Gastrocnemius medialis (tissue), 4 donors: ENCODE measurements at regions not wholly inside any gene's neighbourhood (a gene's known extent, or its start where the extent isn't known, plus 50 kb on each side); places are given as distances from the start of the nearest gene placed in this dataset.

ENCODE experiments used
- ATAC-seq, 2 donors: fragments of 150-250 bp; one replicate each; pipeline ENCODE4 v1.9.1; 2016
- DNase-seq, 2 donors: peaks; one replicate each; pipeline ENCODE4 v3.0.0-alpha.2; 2019
- H3K27ac ChIP-seq, 4 donors: fragments of 200-600 bp; sonication (generic); 1 replicate in 1 of 4; 2 replicates in 3 of 4; pipeline ENCODE4 v1.5.1; 2016 to 2018; ENCODE audit warnings: mild to moderate bottlenecking in 2 of 4, moderate library complexity in 1 of 4
- H3K27me3 ChIP-seq, 3 donors: fragments of 200-600 bp; sonication (generic) in 2 of 3; 1 replicate in 1 of 3; 2 replicates in 2 of 3; pipeline versions ENCODE4 v1.5.1 to v1.6.0; 2016 to 2019; ENCODE audit warnings: mild to moderate bottlenecking in 1 of 3, moderate library complexity in 1 of 3
- H3K36me3 ChIP-seq, 2 donors: fragments of 200-600 bp; sonication (generic) in 1 of 2; one replicate each; pipeline ENCODE4 v1.5.1; 2017 to 2018
- H3K4me1 ChIP-seq, 2 donors: fragments of 200-600 bp; sonication (generic) in 1 of 2; one replicate each; pipeline ENCODE4 v1.5.1; 2016 to 2017; ENCODE audit warnings: mild to moderate bottlenecking in 2 of 2
- H3K4me3 ChIP-seq, 4 donors: fragments of 200-600 bp; sonication (generic) in 3 of 4; 1 replicate in 1 of 4; 2 replicates in 3 of 4; pipeline ENCODE4 v1.5.1; 2016 to 2019; ENCODE audit warnings: mild to moderate bottlenecking in 2 of 4
- H3K9me3 ChIP-seq, 3 donors: fragments of 200-600 bp; sonication (generic) in 2 of 3; 1 replicate in 1 of 3; 2 replicates in 2 of 3; pipeline ENCODE4 v1.5.1; 2016 to 2019
- POLR2A ChIP-seq, 2 donors: fragments of 450-650 bp; IDR thresholded peaks; one replicate each; pipeline ENCODE4 v1.6.1; 2017; ENCODE audit warnings: antibody characterized with exemption in 2 of 2, mild to moderate bottlenecking in 2 of 2, moderate library complexity in 2 of 2
- in situ Hi-C, 4 donors: fragments of 200-750 bp; cut with MboI; loops; one replicate each; pipeline versions ENCODE4 v1.15.0 to v1.8.0; 2017; ENCODE audit warnings: low sequenced_read_pairs in 4 of 4
- intact Hi-C: fragments of 100-400 bp; cut with DNase I; formaldehyde crosslinking; loops from one replicate; pipeline ENCODE4 v1.15.1; 2023; ENCODE audit warnings: low total_unique reads
- TF ChIP-seq, protein P1 (sequence below), 5 experiments: fragments of 450-650 bp in 3 of 5; fragments of 200-600 bp in 2 of 5; sonication (generic) in 2 of 5; IDR thresholded peaks in 4 of 5; conservative IDR thresholded peaks in 1 of 5; 1 replicate in 4 of 5; 2 replicates in 1 of 5; pipeline ENCODE4 v1.5.1; 2016 to 2019; ENCODE audit warnings: antibody characterized with exemption in 5 of 5, mild to moderate bottlenecking in 3 of 5, moderate library complexity in 3 of 5

DNA sequence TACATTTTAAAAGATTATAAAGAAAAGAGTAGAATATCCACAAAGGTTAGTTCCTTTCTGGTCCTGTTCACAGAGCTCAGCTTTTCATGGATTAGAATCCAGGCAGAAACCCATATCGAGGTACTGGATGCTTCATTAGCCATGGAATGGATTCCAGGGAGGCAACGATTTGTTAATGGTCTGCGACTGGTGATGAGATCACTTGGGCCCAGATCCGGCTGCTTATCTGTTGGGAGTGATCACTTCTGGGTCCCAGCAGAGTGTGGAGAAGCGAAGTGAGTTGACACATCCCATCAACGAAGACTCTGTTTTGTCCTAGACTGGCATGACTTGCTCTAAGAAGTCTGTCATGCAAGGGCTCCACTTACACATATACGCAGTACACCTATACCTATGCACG, 165.8 kb downstream of the MAF start:
- in situ Hi-C loops = no loop called here
- intact Hi-C loops = loop anchor here (5.0 kb wide), 4 partner anchors 52 to 153 kb away; no protein-coding TSS in a partner anchor
- no peaks in the 10 kb centered on the region for H3K27me3 ChIP-seq
- DNase-seq (no peak), ATAC-seq (no peak)
- H3K9me3 ChIP-seq = no peaks in the 10 kb centered on the region
- no peak overlapping the region for H3K27ac ChIP-seq
- no peak for TF ChIP-seq POLR2A (IDR thresholded peaks at IDR 0.05)
- TF ChIP-seq, protein P1, sequence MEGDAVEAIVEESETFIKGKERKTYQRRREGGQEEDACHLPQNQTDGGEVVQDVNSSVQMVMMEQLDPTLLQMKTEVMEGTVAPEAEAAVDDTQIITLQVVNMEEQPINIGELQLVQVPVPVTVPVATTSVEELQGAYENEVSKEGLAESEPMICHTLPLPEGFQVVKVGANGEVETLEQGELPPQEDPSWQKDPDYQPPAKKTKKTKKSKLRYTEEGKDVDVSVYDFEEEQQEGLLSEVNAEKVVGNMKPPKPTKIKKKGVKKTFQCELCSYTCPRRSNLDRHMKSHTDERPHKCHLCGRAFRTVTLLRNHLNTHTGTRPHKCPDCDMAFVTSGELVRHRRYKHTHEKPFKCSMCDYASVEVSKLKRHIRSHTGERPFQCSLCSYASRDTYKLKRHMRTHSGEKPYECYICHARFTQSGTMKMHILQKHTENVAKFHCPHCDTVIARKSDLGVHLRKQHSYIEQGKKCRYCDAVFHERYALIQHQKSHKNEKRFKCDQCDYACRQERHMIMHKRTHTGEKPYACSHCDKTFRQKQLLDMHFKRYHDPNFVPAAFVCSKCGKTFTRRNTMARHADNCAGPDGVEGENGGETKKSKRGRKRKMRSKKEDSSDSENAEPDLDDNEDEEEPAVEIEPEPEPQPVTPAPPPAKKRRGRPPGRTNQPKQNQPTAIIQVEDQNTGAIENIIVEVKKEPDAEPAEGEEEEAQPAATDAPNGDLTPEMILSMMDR (IDR thresholded peaks at IDR 0.05 in 4 of 5, conservative IDR thresholded peaks at IDR 0.05 in 1 of 5) = no peak
- no peaks in the 10 kb centered on the region for H3K36me3 ChIP-seq
- peaks cover 11 to 16% of the 10 kb centered on the region in 2 donors for H3K4me1 ChIP-seq
- H3K4me3 ChIP-seq = no peak overlapping the region

DNA sequence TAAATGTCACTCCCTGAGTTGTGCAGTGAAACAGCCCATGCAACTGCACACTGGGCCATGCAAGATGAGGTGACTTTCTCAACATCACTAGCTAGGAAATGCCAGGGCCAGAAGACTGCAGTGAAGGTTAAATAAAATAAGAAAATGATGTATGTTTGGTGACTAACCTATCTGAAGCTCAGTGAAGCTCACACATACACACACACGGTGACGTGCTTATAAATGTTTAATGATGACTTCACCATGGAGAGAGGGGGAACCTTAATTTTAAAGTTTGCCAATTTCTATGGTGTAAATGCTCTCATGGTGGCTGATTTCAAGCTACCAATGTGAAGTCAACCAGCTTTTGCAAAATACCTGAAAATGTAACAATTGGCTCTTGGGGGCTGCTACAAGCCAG, 166.4 kb downstream of the MAF start:
- Histone ChIP-seq H3K27me3 (no peaks in the 10 kb centered on the region), H3K36me3 (no peaks in the 10 kb centered on the region), H3K4me3 (no peak overlapping the region), H3K9me3 (no peaks in the 10 kb centered on the region), H3K4me1 (peaks cover 11 to 20% of the 10 kb centered on the region in 2 donors), H3K27ac (no peak overlapping the region)
- DNase-seq = no peak
- no peak for ATAC-seq
- intact Hi-C loops = no loop called here
- no peak for TF ChIP-seq POLR2A (IDR thresholded peaks at IDR 0.05)
- TF ChIP-seq, protein P1 (IDR thresholded peaks at IDR 0.05 in 4 of 5, conservative IDR thresholded peaks at IDR 0.05 in 1 of 5) = no peak
- in situ Hi-C loops = no loop called here

DNA sequence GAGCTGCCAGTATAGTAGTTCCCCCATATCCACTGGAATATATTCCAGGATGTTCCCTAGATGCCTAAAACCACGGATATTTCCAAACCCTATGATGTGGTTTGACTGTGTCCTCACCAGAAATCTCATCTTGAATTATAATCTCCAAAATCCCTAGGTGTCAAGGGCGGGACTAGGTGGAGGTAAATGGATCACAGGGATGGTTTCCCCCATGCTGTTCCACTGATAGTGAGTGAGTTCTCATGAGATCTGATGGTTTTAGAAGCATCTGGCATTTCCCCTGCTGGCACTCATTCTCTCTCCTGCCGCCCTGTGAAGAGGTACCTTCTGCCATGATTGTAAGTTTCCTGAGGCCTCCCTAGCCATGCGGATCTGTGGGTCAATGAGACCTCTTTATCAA, 168.6 kb downstream of the MAF start:
- no peaks in the 10 kb centered on the region for H3K27me3 ChIP-seq
- TF ChIP-seq POLR2A (IDR thresholded peaks at IDR 0.05) = no peak
- TF ChIP-seq, protein P1 (IDR thresholded peaks at IDR 0.05 in 4 of 5, conservative IDR thresholded peaks at IDR 0.05 in 1 of 5) = no peak
- H3K27ac ChIP-seq = no peak overlapping the region
- H3K4me3 ChIP-seq = no peak overlapping the region
- no peak for ATAC-seq
- H3K36me3 ChIP-seq = no peaks in the 10 kb centered on the region
- in situ Hi-C loops (no loop called here), intact Hi-C loops (no loop called here)
- peaks cover 0 to 5% of the 10 kb centered on the region in 2 donors for H3K4me1 ChIP-seq
- no peak for DNase-seq
- H3K9me3 ChIP-seq = no peaks in the 10 kb centered on the region

DNA sequence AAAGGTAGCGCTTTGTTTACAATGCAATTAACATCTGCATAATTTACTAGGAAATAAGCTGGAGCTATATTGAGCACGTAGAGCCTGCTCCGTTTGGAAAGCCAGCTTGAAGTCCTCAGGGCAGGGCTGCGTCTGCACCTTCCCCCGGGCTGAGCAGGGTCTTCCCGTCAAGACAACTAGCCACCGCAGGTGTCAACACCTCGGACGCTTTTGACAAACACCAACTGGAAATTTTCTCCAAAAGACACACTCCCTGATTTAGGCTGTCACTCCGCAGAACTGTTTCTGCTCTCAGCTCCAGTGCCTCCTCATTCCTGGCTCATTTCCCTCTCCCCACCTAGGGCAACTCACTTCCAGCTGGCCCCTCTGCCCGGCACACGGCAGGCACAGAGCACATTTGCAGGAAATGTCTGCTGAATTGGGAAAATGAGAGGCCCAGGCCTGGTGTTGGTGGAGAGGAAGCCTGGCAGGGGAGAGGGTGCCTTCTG, 170.3 kb downstream of the MAF start:
- no peak for ATAC-seq
- Histone ChIP-seq H3K4me1 (peaks cover 0 to 5% of the 10 kb centered on the region in 2 donors), H3K36me3 (no peaks in the 10 kb centered on the region), H3K27ac (no peak overlapping the region), H3K27me3 (no peaks in the 10 kb centered on the region), H3K4me3 (no peak overlapping the region), H3K9me3 (no peaks in the 10 kb centered on the region)
- DNase-seq = no peak
- intact Hi-C loops = no loop called here
- in situ Hi-C loops = no loop called here
- TF ChIP-seq POLR2A (IDR thresholded peaks at IDR 0.05) = no peak
- TF ChIP-seq, protein P1 (IDR thresholded peaks at IDR 0.05 in 4 of 5, conservative IDR thresholded peaks at IDR 0.05 in 1 of 5) = no peak
